SK-N-SH (cell line): ENCODE measurements at regions not wholly inside any gene's neighbourhood (a gene's known extent, or its start where the extent isn't known, plus 50 kb on each side); places are given as distances from the start of the nearest gene placed in this dataset.

Source experiments
- CTCF ChIA-PET: fragments of 300-600, 350-600 bp; formaldehyde crosslinking; extraction: SDS; loops from one replicate; lab custom pipeline; 2021; lab: Yijun Ruan, JAX
- POLR2A ChIA-PET: fragments of 350-600 bp; sonication (Branson Sonifier 250); formaldehyde crosslinking; extraction: SDS; loops from one replicate; lab custom pipeline; 2020; ENCODE audit warnings: antibody characterized with exemption, inconsistent platforms; lab: Yijun Ruan, JAX
- DNase-seq: peaks from one replicate; pipeline ENCODE4 v3.0.0; 2012
- H2AFZ ChIP-seq: fragments of 200-600 bp; sonication (generic); 2 replicates; pipeline ENCODE4 v1.8.1; 2016; ENCODE audit warnings: antibody characterized with exemption, mild to moderate bottlenecking, low read depth
- H3F3A ChIP-seq: fragments of 200-600 bp; sonication (generic); replicated peaks from 2 replicates; pipeline ENCODE3; 2016; ENCODE audit warnings: antibody characterized with exemption, mild to moderate bottlenecking; ENCODE audit not compliant: insufficient read depth
- H3K27ac ChIP-seq, 2 experiments: fragments of 200-500 bp in 1 of 2; fragments of 200-600 bp in 1 of 2; sonication (Bioruptor generic) in 1 of 2; sonication (generic), shearing (Covaris generic) in 1 of 2; 2 replicates each; pipeline versions ENCODE4 v1.5.1 to v1.6.1; 2014 to 2016; ENCODE audit warnings: low read depth in 2 of 2, inconsistent platforms in 1 of 2, low read length in 1 of 2, mild to moderate bottlenecking in 1 of 2, mixed read lengths in 1 of 2
- H3K27me3 ChIP-seq: fragments of 200-600 bp; sonication (generic), shearing (Covaris generic); 2 replicates; pipeline ENCODE4 v1.6.1; 2016; ENCODE audit warnings: mixed run types; ENCODE audit not compliant: insufficient read depth
- H3K36me3 ChIP-seq, 2 experiments: fragments of 200-500 bp in 1 of 2; fragments of 200-600 bp in 1 of 2; sonication (Bioruptor generic) in 1 of 2; sonication (generic) in 1 of 2; replicated peaks in 1 of 2; 2 replicates each; pipeline versions ENCODE3 to v1.5.1; 2014 to 2016; ENCODE audit warnings: low read length in 1 of 2, mild to moderate bottlenecking in 1 of 2; ENCODE audit not compliant: insufficient read depth in 2 of 2, control insufficient read depth in 1 of 2
- H3K4me1 ChIP-seq, 2 experiments: fragments of 200-500 bp in 1 of 2; fragments of 200-600 bp in 1 of 2; sonication (Bioruptor generic) in 1 of 2; sonication (generic), shearing (Covaris generic) in 1 of 2; 2 replicates each; pipeline versions ENCODE4 v1.5.1 to v1.6.1; 2014 to 2016; ENCODE audit warnings: low read depth in 1 of 2, low read length in 1 of 2, mixed run types in 1 of 2; ENCODE audit not compliant: insufficient read depth in 2 of 2, control insufficient read depth in 1 of 2
- H3K4me2 ChIP-seq: fragments of 200-600 bp; sonication (generic), shearing (Covaris generic); 2 replicates; pipeline ENCODE4 v1.6.1; 2017; ENCODE audit warnings: mixed run types
- H3K4me3 ChIP-seq, 2 experiments: fragments of 200-500 bp in 1 of 2; fragments of 200-600 bp in 1 of 2; sonication (Bioruptor generic) in 1 of 2; sonication (generic), shearing (Covaris generic) in 1 of 2; 2 replicates each; pipeline versions ENCODE4 v1.5.1 to v1.8.1; 2014 to 2016; ENCODE audit warnings: low read depth in 2 of 2, inconsistent platforms in 1 of 2, low read length in 1 of 2, mild to moderate bottlenecking in 1 of 2, mixed read lengths in 1 of 2, moderate library complexity in 1 of 2
- H3K79me2 ChIP-seq: fragments of 200-600 bp; sonication (generic); 2 replicates; pipeline ENCODE4 v1.8.1; 2017; ENCODE audit warnings: mild to moderate bottlenecking; ENCODE audit not compliant: insufficient read depth
- H3K9ac ChIP-seq: fragments of 200-600 bp; sonication (generic); 2 replicates; pipeline ENCODE4 v1.6.1; 2017; ENCODE audit warnings: mixed run types
- H3K9me2 ChIP-seq: fragments of 200-600 bp; sonication (generic); 2 replicates; pipeline ENCODE4 v1.6.1; 2017; ENCODE audit warnings: mixed run types
- H3K9me3 ChIP-seq: fragments of 200-600 bp; sonication (generic); 2 replicates; pipeline ENCODE4 v1.6.1; 2017; ENCODE audit warnings: mixed run types, mild to moderate bottlenecking, moderate library complexity
- H4K20me1 ChIP-seq: fragments of 200-600 bp; sonication (generic); 2 replicates; pipeline ENCODE4 v1.6.1; 2017; ENCODE audit warnings: mild to moderate bottlenecking, mixed run types; ENCODE audit not compliant: insufficient read depth
- ELF1 ChIP-seq: IDR thresholded peaks from 2 replicates; pipeline ENCODE4 v1.4.0; 2012
- EP300 ChIP-seq, 2 experiments: IDR thresholded peaks; 2 replicates each; pipeline versions ENCODE4 v1.4.0 to v1.6.1; 2012; ENCODE audit warnings: borderline replicate concordance in 1 of 2, low read depth in 1 of 2, low read length in 1 of 2
- EZH2phosphoT487 ChIP-seq: fragments of 200-600 bp; sonication (generic); IDR thresholded peaks from 2 replicates; pipeline ENCODE4 v1.6.1; 2017; ENCODE audit warnings: low read depth, mixed run types, mild to moderate bottlenecking, antibody characterized with exemption, moderate library complexity, borderline replicate concordance
- FOSL2 ChIP-seq: IDR thresholded peaks from 2 replicates; pipeline ENCODE4 v1.4.0; 2012; ENCODE audit warnings: low read depth, mild to moderate bottlenecking, moderate library complexity, borderline replicate concordance
- FOXM1 ChIP-seq: IDR thresholded peaks from 2 replicates; pipeline ENCODE4 v1.4.0; 2012; ENCODE audit warnings: low read depth, mild to moderate bottlenecking
- GATA2 ChIP-seq: sonication (generic); formaldehyde crosslinking; IDR thresholded peaks from 2 replicates; pipeline ENCODE4 v1.5.0; 2020; ENCODE audit warnings: mild to moderate bottlenecking, missing genetic modification reagents
- IRF3 ChIP-seq: fragments of 150-350 bp; IDR thresholded peaks from 2 replicates; pipeline ENCODE4 v1.6.1; 2016; ENCODE audit warnings: mild to moderate bottlenecking, low read depth, low read length
- NRF1 ChIP-seq: IDR thresholded peaks from 2 replicates; pipeline ENCODE4 v1.6.1; 2012; ENCODE audit warnings: low read depth, mild to moderate bottlenecking, low read length
- PBX3 ChIP-seq: IDR thresholded peaks from 2 replicates; pipeline ENCODE4; 2012
- REST ChIP-seq: IDR thresholded peaks from 2 replicates; pipeline ENCODE4 v1.6.1; 2012; ENCODE audit warnings: mild to moderate bottlenecking, low read depth, low read length, moderate library complexity
- RXRA ChIP-seq: IDR thresholded peaks from 2 replicates; pipeline ENCODE4 v1.4.0; 2012; ENCODE audit warnings: low read depth, mild to moderate bottlenecking, borderline replicate concordance
- SIN3A ChIP-seq: IDR thresholded peaks from 2 replicates; pipeline ENCODE4 v1.6.1; 2012; ENCODE audit warnings: low read depth, mild to moderate bottlenecking, low read length, moderate library complexity, borderline replicate concordance
- SMC3 ChIP-seq: IDR thresholded peaks from 2 replicates; pipeline ENCODE4 v1.6.1; 2012; ENCODE audit warnings: low read depth, low read length, improper control_type of control experiment
- TCF12 ChIP-seq: IDR thresholded peaks from 2 replicates; pipeline ENCODE4 v1.4.0; 2012
- USF1 ChIP-seq: IDR thresholded peaks from 2 replicates; pipeline ENCODE4 v1.4.0; 2012; ENCODE audit warnings: low read depth, borderline replicate concordance
- ZBTB33 ChIP-seq: IDR thresholded peaks from 2 replicates; pipeline ENCODE4 v1.4.0; 2012; ENCODE audit warnings: low read depth, borderline replicate concordance
- WGBS: methylation state at CpG from one replicate; pipeline ENCODE4 v1.1.6; 2017; ENCODE audit warnings: low lambda C conversion rate; 5-methylcytosine and 5-hydroxymethylcytosine counted together

GRCh38 chr10:47062441-47063200, 151.4 kb downstream of the PTPN20 start:
- TF ChIP-seq FOXM1: no peak
- TF ChIP-seq REST: no peak
- TF ChIP-seq FOSL2: no peak
- no peak for TF ChIP-seq EP300 (IDR thresholded peaks at IDR 0.05; ENCODE audit: borderline replicate concordance in 1 of 2, low read depth in 1 of 2, low read length in 1 of 2)
- TF ChIP-seq GATA2 (CRISPR knock-in tag): no peak
- no peak for TF ChIP-seq SIN3A
- TF ChIP-seq RXRA: no peak
- TF ChIP-seq USF1: no peak
- TF ChIP-seq TCF12: no peak
- TF ChIP-seq ELF1: no peak
- TF ChIP-seq EZH2phosphoT487: no peak
- TF ChIP-seq SMC3: no peak
- TF ChIP-seq, all 33 proteins: peak for 0
- Histone ChIP-seq H4K20me1 (no peaks in the 10 kb centered on the region), H3K4me1 (no peaks in the 10 kb centered on the region), H3K4me3 (no peak overlapping the region), H3K9me3 (no peaks in the 10 kb centered on the region), H3K79me2 (no peaks in the 10 kb centered on the region), H3K9me2 (no peaks in the 10 kb centered on the region), H3K27ac (no peak overlapping the region), H3K36me3 (no peaks in the 10 kb centered on the region), H2AFZ (no peak overlapping the region), H3K9ac (no peak overlapping the region), H3K27me3 (peaks cover 12% of the 10 kb centered on the region; the same call in 1 of the 2 replicates), H3K4me2 (no peak overlapping the region), H3F3A (no peaks in the 10 kb centered on the region)
- WGBS: 42% methylated on average over 12 of the region's 12 CpGs
- ChIA-PET POLR2A (no interaction called here), CTCF (interaction anchor here (0.8 to 1.0 kb wide), 2 partner anchors 249 to 278 kb away, joined by 3 read pairs; no protein-coding TSS in a partner anchor)
- no peak for DNase-seq

- Histone ChIP-seq H3K36me3 (no peaks in the 10 kb centered on the region), H3K4me3 (no peak overlapping the region), H3K4me1 (no peaks in the 10 kb centered on the region; a peak in 1 of 4 replicates), H2AFZ (no peak overlapping the region), H3K4me2 (no peak overlapping the region), H3K79me2 (no peaks in the 10 kb centered on the region), H4K20me1 (no peaks in the 10 kb centered on the region), H3F3A (no peaks in the 10 kb centered on the region), H3K9ac (no peak overlapping the region), H3K9me2 (no peaks in the 10 kb centered on the region), H3K27me3 (peaks cover 12% of the 10 kb centered on the region; the same call in 1 of the 2 replicates), H3K27ac (no peak overlapping the region), H3K9me3 (no peaks in the 10 kb centered on the region)
- no peak for DNase-seq
- ChIA-PET POLR2A (no interaction called here), CTCF (interaction anchor here (0.8 kb wide), 1 partner anchor 277 kb away, joined by 3 read pairs; no protein-coding TSS in a partner anchor)
- WGBS: 5% methylated on average over 1 of the region's 1 CpG
- TF ChIP-seq SIN3A (no peak), ZBTB33 (no peak), NRF1 (no peak), IRF3 (no peak), RXRA (no peak), PBX3 (no peak)
These were observed 152.6 kb downstream of the PTPN20 start for GRCh38 chr10:47063858-47064257.
